ENCODE measurements at regions not wholly inside any gene's neighbourhood (a gene's known extent, or its start where the extent isn't known, plus 50 kb on each side); places are given as distances from the start of the nearest gene placed in this dataset.
"Not testable (repeated sequence)": the region's sequence is repeated elsewhere in the genome, so short reads cannot be mapped to it uniquely, and the experiment has no call there.

DNA sequence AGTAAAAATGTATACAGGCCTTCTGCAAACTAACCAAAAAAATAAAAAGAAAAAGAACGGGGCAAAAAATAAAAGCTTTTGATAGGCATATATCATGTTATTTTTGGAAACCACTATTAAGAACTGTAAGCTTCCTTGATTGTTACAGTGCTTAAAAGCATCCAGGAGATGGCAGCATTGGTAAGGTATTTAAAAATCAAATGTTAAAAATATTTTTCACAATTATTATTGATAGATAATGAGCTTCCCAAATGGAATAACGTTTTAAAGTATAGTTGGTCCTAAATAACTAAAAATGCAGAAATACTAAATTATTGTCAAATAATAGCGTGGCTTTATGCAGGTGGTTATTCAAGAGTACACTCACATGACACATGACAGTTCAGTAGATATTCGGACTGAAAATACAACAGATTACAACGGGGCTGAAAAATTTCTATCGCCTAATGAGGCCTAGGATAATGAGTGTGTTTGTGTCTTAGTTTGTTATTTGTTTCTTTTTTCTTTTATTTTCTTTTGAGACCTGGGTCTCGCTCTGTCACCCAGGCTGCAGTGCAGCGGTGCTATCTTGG lies 127.2 kb upstream of the ATF7IP start:
- H4K20me1 ChIP-seq (ENCODE audit: insufficient read depth, low read length) = no peaks in the 10 kb centered on the region
- H3K9ac ChIP-seq (ENCODE audit: low read length) = no peak overlapping the region
- H3K27ac ChIP-seq (ENCODE audit: low read length) = no peak overlapping the region
- peaks cover 27% of the 10 kb centered on the region for H3K4me1 ChIP-seq (ENCODE audit: low read length)
- H3K4me2 ChIP-seq (ENCODE audit: low read length) = peak overlapping the region; percentile 32; the same call in 1 of the 2 replicates
- no peaks in the 10 kb centered on the region for H3K27me3 ChIP-seq (ENCODE audit: low read depth, low read length)
- H3K79me2 ChIP-seq (ENCODE audit: low read length) = no peaks in the 10 kb centered on the region
- H3K9me3 ChIP-seq (ENCODE audit: insufficient read depth, low read length) = 0 out of 2 replicates have a peak, but pooled peaks cover 3% of the 10 kb centered on the region
- TF ChIP-seq, protein P1, sequence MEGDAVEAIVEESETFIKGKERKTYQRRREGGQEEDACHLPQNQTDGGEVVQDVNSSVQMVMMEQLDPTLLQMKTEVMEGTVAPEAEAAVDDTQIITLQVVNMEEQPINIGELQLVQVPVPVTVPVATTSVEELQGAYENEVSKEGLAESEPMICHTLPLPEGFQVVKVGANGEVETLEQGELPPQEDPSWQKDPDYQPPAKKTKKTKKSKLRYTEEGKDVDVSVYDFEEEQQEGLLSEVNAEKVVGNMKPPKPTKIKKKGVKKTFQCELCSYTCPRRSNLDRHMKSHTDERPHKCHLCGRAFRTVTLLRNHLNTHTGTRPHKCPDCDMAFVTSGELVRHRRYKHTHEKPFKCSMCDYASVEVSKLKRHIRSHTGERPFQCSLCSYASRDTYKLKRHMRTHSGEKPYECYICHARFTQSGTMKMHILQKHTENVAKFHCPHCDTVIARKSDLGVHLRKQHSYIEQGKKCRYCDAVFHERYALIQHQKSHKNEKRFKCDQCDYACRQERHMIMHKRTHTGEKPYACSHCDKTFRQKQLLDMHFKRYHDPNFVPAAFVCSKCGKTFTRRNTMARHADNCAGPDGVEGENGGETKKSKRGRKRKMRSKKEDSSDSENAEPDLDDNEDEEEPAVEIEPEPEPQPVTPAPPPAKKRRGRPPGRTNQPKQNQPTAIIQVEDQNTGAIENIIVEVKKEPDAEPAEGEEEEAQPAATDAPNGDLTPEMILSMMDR (IDR thresholded peaks at IDR 0.05; ENCODE audit: low read depth, low read length) = peak; percentile 75
- TF ChIP-seq EZH2phosphoT487 (IDR thresholded peaks at IDR 0.05; ENCODE audit: low read depth) = no peak
- H3K36me3 ChIP-seq (replicated peaks; ENCODE audit: low read depth, low read length) = no peaks in the 10 kb centered on the region
- H3K4me3 ChIP-seq (ENCODE audit: low read length) = no peak overlapping the region
- no peak overlapping the region for H2AFZ ChIP-seq (ENCODE audit: low read depth, low read length)

DNA sequence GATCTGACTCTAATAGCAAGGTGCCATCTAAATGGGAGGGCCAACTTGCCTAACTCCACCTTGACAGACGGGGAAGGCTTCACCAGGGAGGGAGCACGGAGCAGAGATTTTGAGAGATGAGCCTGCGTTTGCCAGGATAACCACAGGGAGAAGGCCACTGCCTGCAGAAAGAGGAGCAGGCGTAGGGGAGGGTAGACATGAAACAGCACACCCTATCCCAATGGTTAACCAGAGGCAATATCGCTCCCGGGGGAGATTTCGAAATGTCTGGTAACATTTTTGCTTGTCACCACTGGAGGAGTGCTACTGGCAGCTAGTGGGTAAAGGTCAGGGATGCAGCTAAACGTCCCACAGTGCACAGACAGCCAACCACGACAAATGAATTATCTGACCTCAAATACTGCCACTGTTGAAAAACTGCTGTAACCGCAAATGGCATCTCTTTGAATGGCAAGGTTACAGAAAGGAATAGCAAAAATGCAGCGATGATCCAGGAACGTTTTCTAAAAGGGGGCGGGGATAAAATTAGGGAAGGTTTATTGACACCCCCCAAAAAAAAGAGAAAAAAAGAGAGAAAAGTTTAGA lies 126.0 kb upstream of the ATF7IP start:
- Histone ChIP-seq H3K27ac (ENCODE audit: low read length) (peak overlapping the region; percentile 86), H3K36me3 (replicated peaks; ENCODE audit: low read depth, low read length) (peaks cover 4% of the 10 kb centered on the region)

DNA sequence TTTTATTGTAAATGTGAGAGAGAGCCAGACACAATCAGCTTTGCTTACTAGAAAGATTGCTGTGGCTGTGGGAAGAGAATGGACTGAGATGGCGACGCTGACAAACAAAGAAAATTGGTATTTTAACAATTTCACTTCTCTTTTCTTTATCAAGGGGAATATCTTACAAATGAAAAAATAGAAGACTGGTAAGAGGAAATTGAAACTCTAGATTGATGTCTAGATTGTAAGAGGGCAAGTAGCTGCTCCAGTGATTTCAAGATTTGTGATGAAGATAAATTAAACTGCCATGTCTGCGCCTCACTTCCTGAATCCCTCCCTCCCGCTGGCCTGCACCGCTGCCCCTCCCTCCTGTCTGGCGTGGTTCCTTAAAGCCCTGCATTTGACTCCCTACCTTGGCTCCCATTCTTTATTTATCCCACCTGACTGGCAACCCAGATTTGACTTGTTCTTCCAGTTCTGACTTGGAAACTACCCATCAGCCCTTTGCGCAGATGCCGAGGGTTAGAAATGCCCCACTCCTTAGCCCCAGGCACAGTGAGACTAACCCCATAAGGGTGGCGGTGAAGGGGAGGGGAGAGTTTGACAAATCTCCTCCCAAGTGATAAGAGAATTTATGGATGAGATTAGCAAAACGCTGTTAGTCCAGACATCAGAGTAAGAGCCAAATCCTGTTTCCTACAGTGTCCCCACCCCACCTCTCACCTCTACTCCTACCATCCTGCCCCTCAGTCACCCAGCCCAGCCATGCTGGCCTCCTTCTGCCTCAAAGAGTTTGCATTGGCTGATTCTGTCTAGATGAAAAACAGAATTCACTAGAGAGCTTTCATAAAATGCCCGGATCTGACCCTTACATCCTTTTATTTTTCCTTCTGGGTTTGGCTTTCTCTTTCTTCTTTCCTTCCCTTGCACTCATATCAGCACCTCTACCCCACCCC lies 125.3 kb upstream of the ATF7IP start:
- Histone ChIP-seq H3K9me3 (ENCODE audit: insufficient read depth, low read length) (0 out of 2 replicates have a peak, but pooled peaks cover 10% of the 10 kb centered on the region), H3K27ac (ENCODE audit: low read length) (peak overlapping the region; percentile 86), H3K9ac (ENCODE audit: low read length) (peak overlapping the region; percentile 73), H3K27me3 (ENCODE audit: low read depth, low read length) (no peaks in the 10 kb centered on the region), H3K36me3 (replicated peaks; ENCODE audit: low read depth, low read length) (peaks cover 4% of the 10 kb centered on the region), H2AFZ (ENCODE audit: low read depth, low read length) (peak overlapping the region; percentile 84), H3K4me2 (ENCODE audit: low read length) (peak overlapping the region; percentile 84), H3K4me3 (ENCODE audit: low read length) (peak overlapping the region; percentile 74), H4K20me1 (ENCODE audit: insufficient read depth, low read length) (no peaks in the 10 kb centered on the region), H3K4me1 (ENCODE audit: low read length) (peaks cover 41% of the 10 kb centered on the region), H3K79me2 (ENCODE audit: low read length) (no peaks in the 10 kb centered on the region)
- no peak for TF ChIP-seq EZH2phosphoT487 (IDR thresholded peaks at IDR 0.05; ENCODE audit: low read depth)
- TF ChIP-seq, protein P1 (IDR thresholded peaks at IDR 0.05; ENCODE audit: low read depth, low read length) = no peak

More for the DNA sequence above, 126.0 kb upstream of the ATF7IP start:
- peak overlapping the region; percentile 84 for H3K4me2 ChIP-seq (ENCODE audit: low read length)
- H2AFZ ChIP-seq (ENCODE audit: low read depth, low read length) = peak overlapping the region; percentile 78
- H4K20me1 ChIP-seq (ENCODE audit: insufficient read depth, low read length) = no peaks in the 10 kb centered on the region
- H3K4me3 ChIP-seq (ENCODE audit: low read length) = peak overlapping the region; percentile 74
- no peaks in the 10 kb centered on the region for H3K79me2 ChIP-seq (ENCODE audit: low read length)
- TF ChIP-seq, protein P1 (IDR thresholded peaks at IDR 0.05; ENCODE audit: low read depth, low read length) = peak; percentile 29
- TF ChIP-seq EZH2phosphoT487 (IDR thresholded peaks at IDR 0.05; ENCODE audit: low read depth) = no peak
- H3K9me3 ChIP-seq (ENCODE audit: insufficient read depth, low read length) = 0 out of 2 replicates have a peak, but pooled peaks cover 10% of the 10 kb centered on the region
- peaks cover 34% of the 10 kb centered on the region for H3K4me1 ChIP-seq (ENCODE audit: low read length)
- H3K27me3 ChIP-seq (ENCODE audit: low read depth, low read length) = no peaks in the 10 kb centered on the region
- H3K9ac ChIP-seq (ENCODE audit: low read length) = peak overlapping the region; percentile 73

DNA sequence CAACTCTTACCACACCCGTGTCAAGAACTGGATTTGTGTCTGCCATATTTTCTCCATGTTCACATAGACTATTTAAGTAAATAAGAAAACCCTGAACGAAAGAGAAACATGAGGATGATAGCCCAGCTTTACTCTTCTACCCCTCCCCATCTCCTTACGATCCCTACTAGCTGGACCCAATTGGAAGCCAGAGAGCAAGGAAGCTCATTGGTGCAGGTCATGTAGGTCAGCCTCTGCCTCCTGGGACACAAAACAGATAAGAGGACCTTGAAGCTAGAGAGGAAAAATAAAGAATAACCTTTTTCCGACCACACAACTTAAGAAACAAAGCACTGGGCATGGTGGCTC lies 124.6 kb upstream of the ATF7IP start:
- Histone ChIP-seq H3K36me3 (replicated peaks; ENCODE audit: low read depth, low read length) (peaks cover 4% of the 10 kb centered on the region), H3K4me3 (ENCODE audit: low read length) (peak overlapping the region; percentile 74), H3K9ac (ENCODE audit: low read length) (peak overlapping the region; percentile 73), H3K4me2 (ENCODE audit: low read length) (peak overlapping the region; percentile 84), H3K9me3 (ENCODE audit: insufficient read depth, low read length) (0 out of 2 replicates have a peak, but pooled peaks cover 10% of the 10 kb centered on the region), H3K4me1 (ENCODE audit: low read length) (peaks cover 45% of the 10 kb centered on the region), H3K27me3 (ENCODE audit: low read depth, low read length) (no peaks in the 10 kb centered on the region), H4K20me1 (ENCODE audit: insufficient read depth, low read length) (no peaks in the 10 kb centered on the region), H2AFZ (ENCODE audit: low read depth, low read length) (peak overlapping the region; percentile 84), H3K27ac (ENCODE audit: low read length) (peak overlapping the region; percentile 86), H3K79me2 (ENCODE audit: low read length) (no peaks in the 10 kb centered on the region)
- TF ChIP-seq, protein P1 (IDR thresholded peaks at IDR 0.05; ENCODE audit: low read depth, low read length) = no peak
- TF ChIP-seq EZH2phosphoT487 (IDR thresholded peaks at IDR 0.05; ENCODE audit: low read depth) = no peak

DNA sequence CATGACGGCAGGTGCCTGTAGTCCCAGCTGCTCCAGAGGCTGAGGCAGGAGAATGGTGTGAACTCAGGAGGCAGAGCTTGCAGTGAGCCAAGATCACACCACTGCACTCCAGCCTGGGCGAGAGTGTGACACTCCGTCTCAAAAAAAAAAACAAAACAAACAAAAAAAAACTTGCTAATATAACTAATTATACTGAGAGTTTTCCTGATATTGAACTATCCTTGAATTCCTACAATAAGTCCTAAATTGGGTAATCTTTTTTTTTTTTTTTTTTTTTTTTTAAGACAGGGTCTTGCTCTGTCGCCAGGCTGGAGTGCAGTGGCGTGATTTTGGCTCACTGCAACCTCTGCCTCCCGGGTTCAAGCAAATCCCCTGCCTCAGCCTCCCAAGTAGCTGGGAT lies 122.7 kb upstream of the ATF7IP start:
- not testable (repeated sequence) for H3K4me2 ChIP-seq (ENCODE audit: low read length); H3K9ac ChIP-seq (ENCODE audit: low read length); H3K27ac ChIP-seq (ENCODE audit: low read length); H4K20me1 ChIP-seq (ENCODE audit: insufficient read depth, low read length); H3K4me3 ChIP-seq (ENCODE audit: low read length); H3K36me3 ChIP-seq (replicated peaks; ENCODE audit: low read depth, low read length); H2AFZ ChIP-seq (ENCODE audit: low read depth, low read length); H3K79me2 ChIP-seq (ENCODE audit: low read length); H3K27me3 ChIP-seq (ENCODE audit: low read depth, low read length)
- Histone ChIP-seq H3K9me3 (ENCODE audit: insufficient read depth, low read length) (0 out of 2 replicates have a peak, but pooled peaks cover 10% of the 10 kb centered on the region), H3K4me1 (ENCODE audit: low read length) (peaks cover 45% of the 10 kb centered on the region)

Measured in OCI-LY3 (cell line).